ENCODE measurements at regions not wholly inside any gene's neighbourhood (a gene's known extent, or its start where the extent isn't known, plus 50 kb on each side); places are given as distances from the start of the nearest gene placed in this dataset.

- ATAC-seq (ENCODE audit: insufficient read depth, low read depth) = no peak
- no peaks in the 10 kb centered on the region for H3K79me2 ChIP-seq (ENCODE audit: insufficient read depth, low read length)
These were observed 50.4 kb upstream of the ENTPD6 start for GRCh38 chr20:25145131-25145530.

More at GRCh38 chr20:25145131-25145530, 50.4 kb upstream of the ENTPD6 start:
- Histone ChIP-seq H3K4me2 (ENCODE audit: insufficient read depth, low read length) (no peak overlapping the region), H3K27ac (ENCODE audit: low read length) (no peak overlapping the region), H3K4me1 (ENCODE audit: insufficient read depth, low read length) (no peaks in the 10 kb centered on the region), H3K4me3 (ENCODE audit: low read depth in 1 of 2, low read length in 2 of 2) (no peak overlapping the region), H3K27me3 (ENCODE audit: insufficient read depth, low read length, poor library complexity) (no peaks in the 10 kb centered on the region), H4K20me1 (ENCODE audit: insufficient read depth, low read length) (no peaks in the 10 kb centered on the region), H3K36me3 (ENCODE audit: insufficient read depth, low read length) (no peaks in the 10 kb centered on the region), H2AFZ (ENCODE audit: low read depth, low read length) (no peak overlapping the region), H3K9me3 (ENCODE audit: insufficient read depth, low read length, severe bottlenecking) (no peaks in the 10 kb centered on the region), H3K9ac (ENCODE audit: low read depth, low read length) (no peak overlapping the region)
- no peak for TF ChIP-seq CTCF (IDR thresholded peaks at IDR 0.05; ENCODE audit: borderline replicate concordance, extremely low read depth, low read length, poor library complexity, severe bottlenecking)
- no peak for DNase-seq

All from DND-41 (cell line).